Vagina (tissue), 2 donors: ENCODE measurements at regions not wholly inside any gene's neighbourhood (a gene's known extent, or its start where the extent isn't known, plus 50 kb on each side); places are given as distances from the start of the nearest gene placed in this dataset.

Experiments
- CTCF ChIP-seq, 3 experiments: fragments of 450-650 bp in 2 of 3; fragments of 200-600 bp in 1 of 3; sonication (generic) in 1 of 3; IDR thresholded peaks; one replicate each; pipeline ENCODE4 v1.5.1; 2017 to 2019; ENCODE audit warnings: antibody characterized with exemption in 3 of 3, mild to moderate bottlenecking in 2 of 3, moderate library complexity in 2 of 3
- POLR2AphosphoS5 ChIP-seq, 2 donors: sonication (generic); formaldehyde crosslinking; IDR thresholded peaks; one replicate each; pipeline ENCODE4 v1.9.0; 2017; ENCODE audit warnings: antibody characterized with exemption in 2 of 2, mild to moderate bottlenecking in 2 of 2, low read depth in 1 of 2; ENCODE audit not compliant: insufficient read depth in 1 of 2

DNA sequence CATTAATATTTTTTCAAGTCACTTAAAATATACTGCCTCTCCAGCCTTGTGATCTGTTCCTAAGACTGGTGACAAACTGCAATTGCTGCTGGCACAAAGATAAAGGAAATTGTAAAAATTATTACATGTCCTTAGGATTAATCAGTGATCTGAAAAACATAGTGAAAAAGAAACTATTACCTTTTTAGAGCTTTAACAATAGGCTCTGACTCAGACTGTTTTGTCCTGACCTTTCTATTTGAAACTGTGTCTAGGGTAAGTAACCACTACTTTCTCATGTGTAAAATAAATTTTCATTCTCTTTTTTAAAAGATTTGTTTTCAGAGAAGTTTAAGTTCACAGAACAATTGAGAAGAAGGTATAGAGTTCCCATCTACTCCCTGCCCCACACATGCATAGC is 80.4 kb upstream of the CLEC14A start:
- TF ChIP-seq CTCF (IDR thresholded peaks at IDR 0.05) (no peak), POLR2AphosphoS5 (IDR thresholded peaks at IDR 0.05; ENCODE audit: insufficient read depth in 1 of 2, low read depth in 1 of 2) (no peak)
